ENCODE measurements at regions not wholly inside any gene's neighbourhood (a gene's known extent, or its start where the extent isn't known, plus 50 kb on each side); places are given as distances from the start of the nearest gene placed in this dataset.

GRCh38 chr6:67064323-67064722 is 1357.3 kb upstream of the EYS start:
- no peak for TF ChIP-seq POLR2A (IDR thresholded peaks at IDR 0.05; ENCODE audit: low read depth, low read length)
- TF ChIP-seq TAF1 (IDR thresholded peaks at IDR 0.05; ENCODE audit: low read depth, low read length), result no peak

Measured in GM12891 (cell line).